ENCODE measurements at regions not wholly inside any gene's neighbourhood (a gene's known extent, or its start where the extent isn't known, plus 50 kb on each side); places are given as distances from the start of the nearest gene placed in this dataset.

- TF ChIP-seq STAT6 (CRISPR knock-in tag; conservative IDR thresholded peaks at IDR 0.05; ENCODE audit: low read depth) (no peak), GRHL2 (CRISPR knock-in tag; IDR thresholded peaks at IDR 0.05; ENCODE audit: insufficient replicate concordance, severe bottlenecking) (no peak), TEAD4 (CRISPR knock-in tag; IDR thresholded peaks at IDR 0.05) (no peak), ZNF512 (CRISPR knock-in tag; IDR thresholded peaks at IDR 0.05; ENCODE audit: borderline replicate concordance) (no peak), ZNF317 (CRISPR knock-in tag; IDR thresholded peaks at IDR 0.05; ENCODE audit: borderline replicate concordance, low read depth) (no peak), MXD4 (CRISPR knock-in tag; IDR thresholded peaks at IDR 0.05; ENCODE audit: borderline replicate concordance) (no peak)
These were observed 241.1 kb upstream of the USP9Y start (continued) for GRCh38 chrY:12459965-12460364.

- ATAC-seq (no peak), DNase-seq (ENCODE audit: low spot score) (no peak)
- Mint-ChIP-seq H3K36me3 (peaks cover 4% of the 10 kb centered on the region), H3K27me3 (ENCODE audit: low read depth) (peaks cover 39% of the 10 kb centered on the region), H3K27ac (no peak overlapping the region), H3K4me3 (no peak overlapping the region), H3K9me3 (peaks cover 26% of the 10 kb centered on the region), H3K4me1 (no peaks in the 10 kb centered on the region)
- TF ChIP-seq E2F1 (CRISPR knock-in tag; IDR thresholded peaks at IDR 0.05) (no peak), NR1H2 (CRISPR knock-in tag; IDR thresholded peaks at IDR 0.05) (no peak), ERG (CRISPR knock-in tag; IDR thresholded peaks at IDR 0.05) (no peak), ZNF532 (CRISPR knock-in tag; IDR thresholded peaks at IDR 0.05; ENCODE audit: borderline replicate concordance) (no peak), FOXP1 (CRISPR knock-in tag; IDR thresholded peaks at IDR 0.05; ENCODE audit: borderline replicate concordance) (no peak)
- CTCF ChIA-PET = no interaction called here
- POLR2A ChIA-PET = no interaction called here
These were observed 236.9 kb upstream of the USP9Y start for GRCh38 chrY:12464155-12464554.

GRCh38 chrY:12465706-12466105 lies 235.3 kb upstream of the USP9Y start:
- ATAC-seq (no peak), DNase-seq (ENCODE audit: low spot score) (no peak)
- H3K4me1 Mint-ChIP-seq = no peaks in the 10 kb centered on the region
- H3K4me3 Mint-ChIP-seq = no peak overlapping the region
- H3K27me3 Mint-ChIP-seq (ENCODE audit: low read depth) = peaks cover 50% of the 10 kb centered on the region
- ChIA-PET CTCF (no interaction called here), POLR2A (no interaction called here)
- peaks cover 6% of the 10 kb centered on the region for H3K36me3 Mint-ChIP-seq
- H3K27ac Mint-ChIP-seq = no peak overlapping the region
- peaks cover 28% of the 10 kb centered on the region for H3K9me3 Mint-ChIP-seq
- TF ChIP-seq GTF2I (CRISPR knock-in tag; conservative IDR thresholded peaks at IDR 0.05) (no peak), TEAD4 (CRISPR knock-in tag; IDR thresholded peaks at IDR 0.05) (no peak), ZNF532 (CRISPR knock-in tag; IDR thresholded peaks at IDR 0.05; ENCODE audit: borderline replicate concordance) (no peak), ELF4 (CRISPR knock-in tag; IDR thresholded peaks at IDR 0.05; ENCODE audit: low read depth) (no peak), ZNF232 (CRISPR knock-in tag; IDR thresholded peaks at IDR 0.05) (no peak)
